PC-3 (cell line): ENCODE measurements at regions not wholly inside any gene's neighbourhood (a gene's known extent, or its start where the extent isn't known, plus 50 kb on each side); places are given as distances from the start of the nearest gene placed in this dataset.

ENCODE experiments used
- ATAC-seq: fragments of 200-7000 bp; cut with Tn5 transposase; 2 replicates; pipeline ENCODE4 v1.9.1; 2020; ENCODE audit warnings: mild to moderate bottlenecking, moderate library complexity
- BruUV-seq: library from RNA; stranded (reverse); fragments of 400-500 nt; replicated peaks from 2 replicates; lab custom pipeline; 2021; lab: Mats Ljungman, UMichigan
- CTCF ChIA-PET: fragments of 300-600 bp; sonication (Branson Sonifier 250); formaldehyde crosslinking; loops from one replicate; lab custom pipeline; 2022; ENCODE audit warnings: antibody characterized with exemption; lab: Charles Lee
- POLR2A ChIA-PET: fragments of 300-600 bp; sonication (Branson Sonifier 250); formaldehyde crosslinking; loops from one replicate; lab custom pipeline; 2022; ENCODE audit warnings: antibody characterized with exemption; ENCODE audit not compliant: unreplicated experiment; lab: Charles Lee
- DNase-seq: peaks from one replicate; pipeline ENCODE4 v3.0.0-alpha.2; 2015
- H2AFZ ChIP-seq: fragments of 300-600 bp; sonication (generic); 2 replicates; pipeline ENCODE4 v1.6.0; 2016; ENCODE audit warnings: antibody characterized with exemption, low read length
- H3F3A ChIP-seq: fragments of 300-600 bp; sonication (generic); one replicate; pipeline ENCODE4 v1.6.0; 2017; ENCODE audit warnings: antibody characterized with exemption, low read length, control low read depth, mild to moderate bottlenecking; ENCODE audit not compliant: unreplicated experiment
- H3K27ac ChIP-seq: fragments of 300-600 bp; sonication (generic); 2 replicates; pipeline ENCODE4 v1.5.1; 2016; ENCODE audit warnings: mild to moderate bottlenecking, low read length
- H3K27me3 ChIP-seq: fragments of 300-600 bp; sonication (generic); 2 replicates; pipeline ENCODE4 v1.6.1; 2016; ENCODE audit warnings: low read length, mixed read lengths
- H3K36me3 ChIP-seq: fragments of 300-600 bp; sonication (generic); 2 replicates; pipeline ENCODE4 v1.6.1; 2016; ENCODE audit warnings: low read depth, mixed run types, low read length, mixed read lengths
- H3K4me1 ChIP-seq: fragments of 300-600 bp; sonication (generic); 2 replicates; pipeline ENCODE4 v1.5.1; 2016; ENCODE audit warnings: low read length; ENCODE audit not compliant: insufficient read depth
- H3K4me2 ChIP-seq: fragments of 300-600 bp; sonication (generic); 2 replicates; pipeline ENCODE4 v1.6.0; 2016; ENCODE audit warnings: low read length
- H3K4me3 ChIP-seq: fragments of 300-600 bp; sonication (generic); 2 replicates; pipeline ENCODE4 v1.5.1; 2016; ENCODE audit warnings: mild to moderate bottlenecking, low read length, mixed read lengths
- H3K79me2 ChIP-seq: fragments of 300-600 bp; sonication (generic); 2 replicates; pipeline ENCODE4 v1.6.1; 2017; ENCODE audit warnings: low read length, mixed read lengths
- H3K9ac ChIP-seq: fragments of 300-600 bp; sonication (generic); 2 replicates; pipeline ENCODE4 v1.6.0; 2016; ENCODE audit warnings: mild to moderate bottlenecking, low read length
- H3K9me2 ChIP-seq: fragments of 300-600 bp; sonication (generic); replicated peaks from 2 replicates; pipeline ENCODE4 v1.6.1; 2016; ENCODE audit warnings: mixed run types, low read length, mixed read lengths
- H3K9me3 ChIP-seq: fragments of 300-600 bp; sonication (generic); 2 replicates; pipeline ENCODE4 v1.6.1; 2016; ENCODE audit warnings: low read length, mixed read lengths
- H4K20me1 ChIP-seq: fragments of 300-600 bp; sonication (generic); 2 replicates; pipeline ENCODE4 v1.6.1; 2016; ENCODE audit warnings: low read length, mixed read lengths
- EZH2 ChIP-seq: fragments of 300-600 bp; sonication (generic); IDR thresholded peaks from one replicate; pipeline ENCODE4 v1.6.1; 2017; ENCODE audit warnings: antibody characterized with exemption, mild to moderate bottlenecking, low read length; ENCODE audit not compliant: unreplicated experiment
- EZH2phosphoT487 ChIP-seq: fragments of 300-600 bp; sonication (generic); IDR thresholded peaks from 2 replicates; pipeline ENCODE4 v1.6.1; 2018; ENCODE audit warnings: mild to moderate bottlenecking, antibody characterized with exemption, low read length, borderline replicate concordance
- intact Hi-C: fragments of 100-400 bp; cut with micrococcal nuclease; formaldehyde crosslinking; loops from 2 replicates; pipeline ENCODE4 v1.9.0; 2023
- TF ChIP-seq, protein P1 (sequence below): fragments of 300-600 bp; sonication (generic); conservative IDR thresholded peaks from 2 replicates; pipeline ENCODE4 v1.5.1; 2017; ENCODE audit warnings: antibody characterized with exemption, low read depth, mild to moderate bottlenecking, low read length

DNA sequence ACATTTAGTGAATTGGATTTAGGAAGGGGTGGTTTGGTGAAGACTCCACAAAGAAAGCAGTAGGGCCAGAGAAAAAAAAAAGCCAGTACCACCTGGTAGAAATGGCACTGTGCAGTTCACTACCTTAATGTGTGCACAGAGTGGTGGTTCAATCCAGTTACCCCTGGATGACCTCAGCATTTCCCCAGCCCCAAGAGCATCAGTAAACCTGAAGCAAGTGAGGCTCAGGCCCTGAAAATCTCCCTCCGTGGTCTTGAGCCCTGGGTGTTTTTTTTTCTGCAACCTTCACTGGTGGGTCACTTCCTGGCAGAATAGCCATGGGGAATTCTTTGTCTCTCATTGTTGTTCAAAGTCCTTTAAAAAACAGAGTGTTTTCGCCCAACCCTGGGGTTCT lies 202.9 kb downstream of the GADD45G start:
- Histone ChIP-seq H3K27ac (no peak overlapping the region), H3K36me3 (no peaks in the 10 kb centered on the region), H3K4me3 (no peak overlapping the region), H3K9ac (no peak overlapping the region), H3K79me2 (no peaks in the 10 kb centered on the region), H4K20me1 (no peaks in the 10 kb centered on the region), H3K4me1 (no peaks in the 10 kb centered on the region), H3K4me2 (no peak overlapping the region), H2AFZ (no peak overlapping the region), H3K9me3 (no peaks in the 10 kb centered on the region), H3K27me3 (peaks cover 11% of the 10 kb centered on the region; the same call in 1 of the 2 replicates), H3F3A (no peaks in the 10 kb centered on the region), H3K9me2 (no peaks in the 10 kb centered on the region)
- intact Hi-C loops = no loop called here
- ChIA-PET POLR2A (no interaction called here), CTCF (no interaction called here)
- ATAC-seq (no peak), DNase-seq (no peak)
- no TSS peak for BruUV-seq
- TF ChIP-seq, protein P1, sequence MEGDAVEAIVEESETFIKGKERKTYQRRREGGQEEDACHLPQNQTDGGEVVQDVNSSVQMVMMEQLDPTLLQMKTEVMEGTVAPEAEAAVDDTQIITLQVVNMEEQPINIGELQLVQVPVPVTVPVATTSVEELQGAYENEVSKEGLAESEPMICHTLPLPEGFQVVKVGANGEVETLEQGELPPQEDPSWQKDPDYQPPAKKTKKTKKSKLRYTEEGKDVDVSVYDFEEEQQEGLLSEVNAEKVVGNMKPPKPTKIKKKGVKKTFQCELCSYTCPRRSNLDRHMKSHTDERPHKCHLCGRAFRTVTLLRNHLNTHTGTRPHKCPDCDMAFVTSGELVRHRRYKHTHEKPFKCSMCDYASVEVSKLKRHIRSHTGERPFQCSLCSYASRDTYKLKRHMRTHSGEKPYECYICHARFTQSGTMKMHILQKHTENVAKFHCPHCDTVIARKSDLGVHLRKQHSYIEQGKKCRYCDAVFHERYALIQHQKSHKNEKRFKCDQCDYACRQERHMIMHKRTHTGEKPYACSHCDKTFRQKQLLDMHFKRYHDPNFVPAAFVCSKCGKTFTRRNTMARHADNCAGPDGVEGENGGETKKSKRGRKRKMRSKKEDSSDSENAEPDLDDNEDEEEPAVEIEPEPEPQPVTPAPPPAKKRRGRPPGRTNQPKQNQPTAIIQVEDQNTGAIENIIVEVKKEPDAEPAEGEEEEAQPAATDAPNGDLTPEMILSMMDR = no peak
- TF ChIP-seq EZH2 (no peak), EZH2phosphoT487 (no peak)

DNA sequence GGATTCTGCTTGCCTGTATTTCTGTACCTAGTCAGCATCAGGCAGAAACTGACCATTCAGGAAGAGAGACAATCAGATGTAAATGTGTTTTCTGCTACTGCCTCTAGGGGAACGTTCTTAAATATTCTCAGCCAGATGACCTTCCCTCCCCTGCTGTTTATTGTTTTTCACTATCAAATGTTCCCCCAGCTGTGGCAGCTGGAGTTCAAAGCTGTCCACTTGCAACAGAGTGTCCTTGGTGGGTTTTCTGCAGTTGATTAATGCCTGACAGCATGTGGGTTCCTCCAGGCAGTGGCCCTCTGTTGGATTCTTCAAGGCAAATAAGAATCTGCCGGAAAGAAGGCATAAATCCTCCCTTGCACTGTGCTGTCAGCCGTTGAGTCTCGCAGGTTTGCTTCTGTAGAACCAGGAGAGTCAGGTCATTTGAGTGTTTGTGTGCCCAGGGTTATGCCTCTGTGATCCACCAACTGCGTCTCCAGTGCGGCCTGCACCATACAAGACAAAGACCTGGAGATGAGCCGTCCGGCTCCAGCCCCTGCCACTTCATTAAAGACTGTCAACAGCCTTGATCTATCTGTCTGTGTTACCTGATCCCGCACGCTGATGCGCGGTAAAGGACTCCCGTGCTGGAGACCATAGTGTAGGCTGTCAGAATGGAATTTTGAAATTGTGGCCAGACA lies 203.4 kb downstream of the GADD45G start:
- Histone ChIP-seq H3K27me3 (peaks cover 7% of the 10 kb centered on the region; the same call in 1 of the 2 replicates), H3K4me3 (no peak overlapping the region), H3K36me3 (no peaks in the 10 kb centered on the region), H3K4me2 (no peak overlapping the region), H2AFZ (no peak overlapping the region), H3K9ac (no peak overlapping the region), H3K9me3 (no peaks in the 10 kb centered on the region), H3K9me2 (no peaks in the 10 kb centered on the region), H3F3A (no peaks in the 10 kb centered on the region), H3K4me1 (no peaks in the 10 kb centered on the region), H4K20me1 (no peaks in the 10 kb centered on the region), H3K27ac (no peak overlapping the region), H3K79me2 (no peaks in the 10 kb centered on the region)
- ATAC-seq (no peak), DNase-seq (no peak)
- no TSS peak for BruUV-seq
- TF ChIP-seq, protein P1 = no peak; the same call in 1 of the 2 replicates
- TF ChIP-seq EZH2phosphoT487 (no peak), EZH2 (no peak)
- ChIA-PET POLR2A (no interaction called here), CTCF (no interaction called here)
- intact Hi-C loops = no loop called here

DNA sequence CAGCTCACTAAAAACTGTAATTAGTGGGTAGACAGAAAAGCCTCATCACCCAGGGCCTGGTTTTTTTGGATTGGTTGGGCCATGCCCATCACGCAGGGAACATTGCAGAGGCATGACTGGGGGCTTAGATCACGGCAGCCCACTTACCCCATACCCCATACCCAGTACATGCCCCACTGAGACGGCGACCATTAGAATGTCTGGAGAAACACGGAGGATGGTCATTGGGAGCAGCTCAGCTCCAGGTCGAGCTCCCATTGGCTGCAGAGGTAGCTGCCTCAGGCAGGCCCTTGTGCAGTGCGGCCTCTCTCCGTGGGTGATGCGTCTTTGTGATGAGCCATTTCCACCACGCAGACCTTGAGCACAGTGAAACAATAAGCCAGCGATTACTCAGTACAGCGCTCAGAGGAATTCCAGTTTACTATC lies 204.0 kb downstream of the GADD45G start:
- Histone ChIP-seq H3K79me2 (no peaks in the 10 kb centered on the region), H3K9ac (no peak overlapping the region), H3K9me3 (no peaks in the 10 kb centered on the region), H3K4me2 (no peak overlapping the region), H2AFZ (no peak overlapping the region), H4K20me1 (no peaks in the 10 kb centered on the region), H3K4me3 (no peak overlapping the region), H3K27me3 (peaks cover 11% of the 10 kb centered on the region; the same call in 1 of the 2 replicates), H3F3A (no peaks in the 10 kb centered on the region), H3K4me1 (no peaks in the 10 kb centered on the region), H3K36me3 (no peaks in the 10 kb centered on the region), H3K9me2 (no peaks in the 10 kb centered on the region), H3K27ac (no peak overlapping the region)
- no peak for DNase-seq
- TF ChIP-seq, protein P1 = no peak
- no peak for TF ChIP-seq EZH2phosphoT487
- ChIA-PET POLR2A (no interaction called here), CTCF (no interaction called here)
- intact Hi-C loops = no loop called here
- BruUV-seq = no TSS peak
- no peak for ATAC-seq
